GM12878 (cell line): ENCODE measurements at regions not wholly inside any gene's neighbourhood (a gene's known extent, or its start where the extent isn't known, plus 50 kb on each side); places are given as distances from the start of the nearest gene placed in this dataset.

Experiments used
- ATAC-seq: fragments of 200-7000 bp; cut with Tn5 transposase; 3 replicates; pipeline ENCODE4 v1.9.1; 2020; ENCODE audit warnings: mild to moderate bottlenecking, moderate library complexity
- BruUV-seq: library from RNA; stranded (reverse); fragments of 400-500 nt; replicated peaks from 2 replicates; lab custom pipeline; 2021; lab: Mats Ljungman, UMichigan
- CTCF ChIA-PET: fragments of 300-600 bp; sonication (Branson Sonifier 250); formaldehyde crosslinking; extraction: SDS; loops from one replicate; lab custom pipeline; 2021; ENCODE audit warnings: inconsistent platforms; lab: Yijun Ruan, JAX
- POLR2A ChIA-PET: fragments of 350-600 bp; formaldehyde crosslinking; extraction: SDS; loops from one replicate; lab custom pipeline; 2021; ENCODE audit warnings: inconsistent platforms; lab: Charles Lee
- RAD21 ChIA-PET: fragments of 300-600 bp; sonication (Branson Sonifier 250); formaldehyde crosslinking; loops from one replicate; lab custom pipeline; 2023; ENCODE audit warnings: antibody characterized with exemption; ENCODE audit not compliant: unreplicated experiment; lab: Charles Lee
- SMC1A ChIA-PET: fragments of 300-600 bp; sonication (Branson Sonifier 250); formaldehyde crosslinking; loops from one replicate; lab custom pipeline; 2023; ENCODE audit not compliant: unreplicated experiment, uncharacterized antibody; lab: Charles Lee
- DNase-seq: peaks from one replicate; pipeline ENCODE4 v3.0.0-alpha.2; 2011; ENCODE audit warnings: low read depth, low spot score
- FAIRE-seq: peaks from 3 replicates; lab custom pipeline; 2011; peaks lifted over from hg19 to GRCh38; lab: Jason Lieb, UNC
- H2AFZ ChIP-seq: 2 replicates; pipeline ENCODE4 v1.6.0; 2011; ENCODE audit warnings: low read depth, low read length, control low read depth; ENCODE audit not compliant: control insufficient read depth
- H3K27ac ChIP-seq: 2 replicates; pipeline ENCODE4 v1.5.1; 2011; ENCODE audit warnings: control low read depth; ENCODE audit not compliant: control insufficient read depth, insufficient read depth
- H3K27me3 ChIP-seq, 2 experiments: replicated peaks in 1 of 2; 2 replicates each; pipeline versions ENCODE4 v1.6.0 to v1.6.1; 2011; ENCODE audit warnings: low read length in 1 of 2; ENCODE audit not compliant: control insufficient read depth in 2 of 2, insufficient read depth in 2 of 2
- H3K36me3 ChIP-seq, 2 experiments: 2 replicates each; pipeline ENCODE4 v1.5.1; 2011; ENCODE audit warnings: low read length in 1 of 2; ENCODE audit not compliant: control insufficient read depth in 2 of 2, insufficient read depth in 2 of 2
- H3K4me1 ChIP-seq: 2 replicates; pipeline ENCODE4 v1.6.1; 2011; ENCODE audit warnings: mild to moderate bottlenecking, low read length, moderate library complexity, mixed read lengths; ENCODE audit not compliant: control insufficient read depth, insufficient read depth
- H3K4me2 ChIP-seq: 2 replicates; pipeline ENCODE4 v1.6.0; 2011; ENCODE audit warnings: control low read depth; ENCODE audit not compliant: control insufficient read depth, insufficient read depth
- H3K4me3 ChIP-seq: fragments of 200-600 bp; sonication (generic); 2 replicates; pipeline ENCODE4 v1.5.1; 2016
- H3K79me2 ChIP-seq: 2 replicates; pipeline ENCODE4 v1.6.0; 2011; ENCODE audit warnings: low read length; ENCODE audit not compliant: control insufficient read depth, insufficient read depth
- H3K9ac ChIP-seq: 2 replicates; pipeline ENCODE4 v1.8.0; 2011; ENCODE audit warnings: low read length, control low read depth, mixed read lengths; ENCODE audit not compliant: control insufficient read depth, insufficient read depth
- H3K9me3 ChIP-seq: replicated peaks from 3 replicates; pipeline ENCODE4 v1.5.1; 2011; ENCODE audit warnings: mild to moderate bottlenecking, low read length; ENCODE audit not compliant: control insufficient read depth, insufficient read depth
- H4K20me1 ChIP-seq: 2 replicates; pipeline ENCODE4 v1.6.0; 2011; ENCODE audit not compliant: control insufficient read depth, insufficient read depth
- BACH1 ChIP-seq: fragments of 450-650 bp; IDR thresholded peaks from 2 replicates; pipeline ENCODE4 v1.6.1; 2017; ENCODE audit warnings: mild to moderate bottlenecking, borderline replicate concordance
- CREM ChIP-seq: IDR thresholded peaks from 2 replicates; pipeline ENCODE4 v1.6.1; 2014; ENCODE audit warnings: antibody characterized with exemption, low read depth
- FOXK2 ChIP-seq: fragments of 450-650 bp; IDR thresholded peaks from 2 replicates; pipeline ENCODE4 v1.6.1; 2017; ENCODE audit warnings: mild to moderate bottlenecking, moderate library complexity
- JUNB ChIP-seq: IDR thresholded peaks from 2 replicates; pipeline ENCODE4 v1.6.1; 2016; ENCODE audit warnings: antibody characterized with exemption, mild to moderate bottlenecking
- MYC ChIP-seq: IDR thresholded peaks from 2 replicates; pipeline ENCODE4 v1.6.1; 2011; ENCODE audit warnings: mild to moderate bottlenecking, low read length, moderate library complexity, inconsistent platforms; ENCODE audit not compliant: insufficient read depth, insufficient replicate concordance, insufficient read length, severe bottlenecking
- RFX5 ChIP-seq: IDR thresholded peaks from 2 replicates; pipeline ENCODE4 v1.6.1; 2011; ENCODE audit warnings: low read depth, low read length, improper control_type of control experiment
- SMC3 ChIP-seq: IDR thresholded peaks from 2 replicates; pipeline ENCODE4 v1.6.1; 2011; ENCODE audit warnings: low read length, improper control_type of control experiment, borderline replicate concordance
- SREBF1 ChIP-seq: IDR thresholded peaks from 2 replicates; pipeline ENCODE4 v1.6.1; 2012; ENCODE audit warnings: mild to moderate bottlenecking, low read length
- STAT1 ChIP-seq: fragments of 450-650 bp; conservative IDR thresholded peaks from 2 replicates; pipeline ENCODE4 v1.6.1; 2014; ENCODE audit warnings: antibody characterized with exemption, mild to moderate bottlenecking
- TAF1 ChIP-seq: IDR thresholded peaks from 2 replicates; pipeline ENCODE4 v1.6.1; 2011; ENCODE audit warnings: mild to moderate bottlenecking, low read depth, low read length, borderline replicate concordance
- TBL1XR1 ChIP-seq: IDR thresholded peaks from 2 replicates; pipeline ENCODE4 v1.6.1; 2012; ENCODE audit warnings: low read depth, low read length, improper control_type of control experiment
- YY1 ChIP-seq: IDR thresholded peaks from 2 replicates; pipeline ENCODE4 v1.6.1; 2011; ENCODE audit warnings: low read depth, mild to moderate bottlenecking, low read length
- ZBTB11 ChIP-seq: fragments of 450-650 bp; formaldehyde crosslinking; IDR thresholded peaks from 2 replicates; pipeline ENCODE4 v1.5.0; 2022; ENCODE audit warnings: mild to moderate bottlenecking, missing genetic modification characterization
- ZNF24 ChIP-seq: fragments of 450-650 bp; IDR thresholded peaks from 2 replicates; pipeline ENCODE4 v1.6.1; 2017; ENCODE audit warnings: antibody characterized with exemption, mild to moderate bottlenecking
- ZNF592 ChIP-seq: fragments of 450-650 bp; IDR thresholded peaks from 2 replicates; pipeline ENCODE4 v1.6.1; 2017; ENCODE audit warnings: mild to moderate bottlenecking, moderate library complexity
- WGBS: methylation state at CpG from one replicate; pipeline ENCODE4 v1.1.6; 2016; ENCODE audit warnings: low lambda C conversion rate; ENCODE audit not compliant: insufficient replicate concordance, insufficient coverage; ENCODE audit errors: missing lambda C conversion rate; 5-methylcytosine and 5-hydroxymethylcytosine counted together
- in situ Hi-C: fragments of 300-500 bp; cut with MboI; formaldehyde crosslinking; loops from 9 replicates; pipeline ENCODE4 v1.14.3; 2018; ENCODE audit warnings: mixed read lengths
- intact Hi-C: fragments of 100-400 bp; cut with micrococcal nuclease; formaldehyde crosslinking; loops from one replicate; pipeline ENCODE4 v1.14.2; 2022; ENCODE audit not compliant: unreplicated experiment
- TF ChIP-seq, protein P1 (sequence below): fragments of 450-650 bp; IDR thresholded peaks from 2 replicates; pipeline ENCODE4 v1.6.1; 2018; ENCODE audit warnings: mild to moderate bottlenecking, low read depth, moderate library complexity; ENCODE audit not compliant: partially characterized antibody

DNA sequence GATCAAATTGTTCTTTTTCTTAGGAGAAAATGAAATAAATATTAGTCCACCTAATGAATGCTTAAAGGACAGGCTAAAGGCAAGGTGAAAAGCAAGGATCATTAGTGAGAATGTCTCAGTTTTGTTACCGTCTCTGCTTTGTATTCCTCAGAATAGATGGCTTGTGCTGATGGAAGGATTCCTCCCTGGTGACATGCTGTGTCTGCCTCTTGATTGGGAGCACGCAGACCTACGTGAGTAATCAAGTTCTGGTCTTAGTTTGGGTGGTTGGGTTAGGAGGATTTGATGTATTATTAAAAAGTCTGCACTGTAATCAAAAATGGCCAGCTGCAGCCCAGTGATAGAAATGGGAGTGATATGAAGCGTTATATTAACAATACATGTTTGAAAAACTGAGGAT, 78.8 kb upstream of the RTL1 start:
- FAIRE-seq: no peak

More for the DNA sequence above, 78.8 kb upstream of the RTL1 start:
- Histone ChIP-seq H3K4me1 (no peaks in the 10 kb centered on the region), H2AFZ (no peak overlapping the region), H3K27ac (no peak overlapping the region), H4K20me1 (no peaks in the 10 kb centered on the region), H3K79me2 (no peaks in the 10 kb centered on the region), H3K9me3 (no peaks in the 10 kb centered on the region), H3K9ac (no peak overlapping the region), H3K4me3 (no peak overlapping the region), H3K36me3 (no peaks in the 10 kb centered on the region), H3K27me3 (no peaks in the 10 kb centered on the region), H3K4me2 (no peak overlapping the region)
- ChIA-PET CTCF (no interaction called here), RAD21 (no interaction called here), POLR2A (no interaction called here), SMC1A (no interaction called here)
- TF ChIP-seq TAF1 (no peak), BACH1 (no peak), TBL1XR1 (no peak), RFX5 (no peak), SREBF1 (no peak), YY1 (no peak), FOXK2 (no peak), ZNF592 (no peak), MYC (no peak), JUNB (no peak), ZBTB11 (CRISPR knock-in tag) (no peak), CREM (no peak), SMC3 (no peak), ZNF24 (no peak), STAT1 (no peak)
- TF ChIP-seq, protein P1, sequence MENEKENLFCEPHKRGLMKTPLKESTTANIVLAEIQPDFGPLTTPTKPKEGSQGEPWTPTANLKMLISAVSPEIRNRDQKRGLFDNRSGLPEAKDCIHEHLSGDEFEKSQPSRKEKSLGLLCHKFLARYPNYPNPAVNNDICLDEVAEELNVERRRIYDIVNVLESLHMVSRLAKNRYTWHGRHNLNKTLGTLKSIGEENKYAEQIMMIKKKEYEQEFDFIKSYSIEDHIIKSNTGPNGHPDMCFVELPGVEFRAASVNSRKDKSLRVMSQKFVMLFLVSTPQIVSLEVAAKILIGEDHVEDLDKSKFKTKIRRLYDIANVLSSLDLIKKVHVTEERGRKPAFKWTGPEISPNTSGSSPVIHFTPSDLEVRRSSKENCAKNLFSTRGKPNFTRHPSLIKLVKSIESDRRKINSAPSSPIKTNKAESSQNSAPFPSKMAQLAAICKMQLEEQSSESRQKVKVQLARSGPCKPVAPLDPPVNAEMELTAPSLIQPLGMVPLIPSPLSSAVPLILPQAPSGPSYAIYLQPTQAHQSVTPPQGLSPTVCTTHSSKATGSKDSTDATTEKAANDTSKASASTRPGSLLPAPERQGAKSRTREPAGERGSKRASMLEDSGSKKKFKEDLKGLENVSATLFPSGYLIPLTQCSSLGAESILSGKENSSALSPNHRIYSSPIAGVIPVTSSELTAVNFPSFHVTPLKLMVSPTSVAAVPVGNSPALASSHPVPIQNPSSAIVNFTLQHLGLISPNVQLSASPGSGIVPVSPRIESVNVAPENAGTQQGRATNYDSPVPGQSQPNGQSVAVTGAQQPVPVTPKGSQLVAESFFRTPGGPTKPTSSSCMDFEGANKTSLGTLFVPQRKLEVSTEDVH: no peak
- intact Hi-C loops (no loop called here), in situ Hi-C loops (no loop called here)
- BruUV-seq: no TSS peak
- WGBS: 26% methylated on average over 4 of the region's 4 CpGs
- DNase-seq (no peak), ATAC-seq (no peak)
